GM23338 (cell line): ENCODE measurements at regions not wholly inside any gene's neighbourhood (a gene's known extent, or its start where the extent isn't known, plus 50 kb on each side); places are given as distances from the start of the nearest gene placed in this dataset.

Experiments
- ATAC-seq: fragments of 200-7000 bp; cut with Tn5 transposase; 3 replicates; pipeline ENCODE4 v1.9.1; 2020
- DNase-seq: peaks from one replicate; pipeline ENCODE4 v3.0.0-alpha.2; 2015; ENCODE audit warnings: low spot score
- H2AFZ ChIP-seq: fragments of 200-600 bp; sonication (generic); 2 replicates; pipeline ENCODE4 v1.8.0; 2016; ENCODE audit warnings: antibody characterized with exemption, mild to moderate bottlenecking, moderate library complexity
- H3F3A ChIP-seq: fragments of 200-600 bp; sonication (generic); replicated peaks from 2 replicates; pipeline ENCODE4 v1.8.0; 2017; ENCODE audit warnings: antibody characterized with exemption, mixed run types, low read depth
- H3K27ac ChIP-seq: fragments of 200-600 bp; sonication (generic); 2 replicates; pipeline ENCODE4 v1.6.1; 2016; ENCODE audit warnings: low read depth
- H3K27me3 ChIP-seq: fragments of 200-600 bp; sonication (generic); 2 replicates; pipeline ENCODE4 v1.8.0; 2016; ENCODE audit warnings: mild to moderate bottlenecking, mixed run types, moderate library complexity; ENCODE audit not compliant: insufficient read depth
- H3K36me3 ChIP-seq: fragments of 200-600 bp; sonication (generic); 2 replicates; pipeline ENCODE4 v1.8.0; 2016; ENCODE audit warnings: mild to moderate bottlenecking; ENCODE audit not compliant: insufficient read depth
- H3K4me1 ChIP-seq: fragments of 200-600 bp; sonication (generic); 2 replicates; pipeline ENCODE4 v1.8.0; 2016; ENCODE audit warnings: mild to moderate bottlenecking, moderate library complexity; ENCODE audit not compliant: insufficient read depth
- H3K4me2 ChIP-seq: fragments of 200-600 bp; sonication (generic); 2 replicates; pipeline ENCODE4 v1.7.1; 2017; ENCODE audit warnings: mixed run types
- H3K4me3 ChIP-seq: fragments of 200-600 bp; sonication (generic); 2 replicates; pipeline ENCODE4 v1.6.1; 2016; ENCODE audit warnings: mixed run types
- H3K79me2 ChIP-seq: fragments of 200-600 bp; sonication (generic); replicated peaks from 2 replicates; pipeline ENCODE4 v1.8.0; 2017; ENCODE audit warnings: mild to moderate bottlenecking; ENCODE audit not compliant: insufficient read depth
- H3K9me2 ChIP-seq: fragments of 200-600 bp; sonication (generic); 2 replicates; pipeline ENCODE4 v1.8.0; 2017; ENCODE audit not compliant: insufficient read depth
- H4K20me1 ChIP-seq: fragments of 200-600 bp; sonication (generic); replicated peaks from 2 replicates; pipeline ENCODE4 v1.8.0; 2017; ENCODE audit warnings: mild to moderate bottlenecking; ENCODE audit not compliant: insufficient read depth
- H3K27ac Mint-ChIP-seq: 2 replicates; pipeline ENCODE4 v1.8.0; 2020; ENCODE audit warnings: inconsistent platforms, mild to moderate bottlenecking, moderate library complexity, mixed read lengths
- H3K27me3 Mint-ChIP-seq: 3 replicates; pipeline ENCODE4 v1.8.0; 2022; ENCODE audit warnings: low read depth, mild to moderate bottlenecking, moderate library complexity, mixed read lengths, inconsistent platforms; ENCODE audit not compliant: insufficient read depth, poor library complexity
- H3K36me3 Mint-ChIP-seq: 3 replicates; pipeline ENCODE4 v1.8.0; 2021; ENCODE audit warnings: low read depth, mild to moderate bottlenecking, inconsistent platforms, moderate library complexity, mixed read lengths
- H3K4me1 Mint-ChIP-seq: 3 replicates; pipeline ENCODE4 v1.8.0; 2020; ENCODE audit warnings: mild to moderate bottlenecking, inconsistent platforms, mixed read lengths
- H3K4me3 Mint-ChIP-seq: 3 replicates; pipeline ENCODE4 v1.8.0; 2021; ENCODE audit warnings: moderate library complexity, mild to moderate bottlenecking, inconsistent platforms, mixed read lengths
- H3K9me3 Mint-ChIP-seq: 3 replicates; pipeline ENCODE4 v1.8.0; 2020; ENCODE audit warnings: moderate library complexity, mild to moderate bottlenecking, inconsistent platforms, mixed read lengths
- CREB1 ChIP-seq: fragments of 250-450 bp; sonication (Bioruptor Pico); IDR thresholded peaks from 2 replicates; pipeline ENCODE4 v1.5.0; 2020; ENCODE audit warnings: low read depth, mild to moderate bottlenecking, moderate library complexity
- CTCF ChIP-seq, 2 experiments: fragments of 200-600 bp in 1 of 2; sonication (generic) in 1 of 2; conservative IDR thresholded peaks; 2 replicates each; pipeline versions ENCODE4 v1.5.1 to v1.6.1; 2016 to 2017; ENCODE audit warnings: antibody characterized with exemption in 2 of 2, low read depth in 2 of 2, mild to moderate bottlenecking in 2 of 2, moderate library complexity in 1 of 2
- JUNB ChIP-seq: IDR thresholded peaks from one replicate; pipeline ENCODE4 v1.6.1; 2016; ENCODE audit warnings: antibody characterized with exemption; ENCODE audit not compliant: unreplicated experiment
- REST ChIP-seq: IDR thresholded peaks from one replicate; pipeline ENCODE4 v1.6.1; 2018; ENCODE audit warnings: antibody characterized with exemption; ENCODE audit not compliant: unreplicated experiment
- STAT1 ChIP-seq: IDR thresholded peaks from one replicate; pipeline ENCODE4 v1.6.1; 2016; ENCODE audit warnings: antibody characterized with exemption; ENCODE audit not compliant: unreplicated experiment
- TF ChIP-seq, protein P1 (sequence below): IDR thresholded peaks from 2 replicates; pipeline ENCODE4 v1.6.1; 2016; ENCODE audit warnings: antibody characterized with exemption

GRCh38 chr12:58309806-58310205, 368.4 kb downstream of the ATP23 start (continued):
- TF ChIP-seq REST (no peak), STAT1 (no peak), JUNB (no peak), CREB1 (no peak)

GRCh38 chr12:58310368-58310767, 369.0 kb downstream of the ATP23 start:
- ATAC-seq: no peak
- H3K27me3 Mint-ChIP-seq: no peaks in the 10 kb centered on the region
- H3K79me2 ChIP-seq: no peaks in the 10 kb centered on the region
- no peaks in the 10 kb centered on the region for H3K36me3 Mint-ChIP-seq
- no peak overlapping the region for H3K4me3 ChIP-seq
- H3K4me1 ChIP-seq: peaks cover 6% of the 10 kb centered on the region
- no peak for TF ChIP-seq CTCF (conservative IDR thresholded peaks at IDR 0.05; ENCODE audit: low read depth in 2 of 2)
- no peak for TF ChIP-seq REST
- TF ChIP-seq, protein P1, sequence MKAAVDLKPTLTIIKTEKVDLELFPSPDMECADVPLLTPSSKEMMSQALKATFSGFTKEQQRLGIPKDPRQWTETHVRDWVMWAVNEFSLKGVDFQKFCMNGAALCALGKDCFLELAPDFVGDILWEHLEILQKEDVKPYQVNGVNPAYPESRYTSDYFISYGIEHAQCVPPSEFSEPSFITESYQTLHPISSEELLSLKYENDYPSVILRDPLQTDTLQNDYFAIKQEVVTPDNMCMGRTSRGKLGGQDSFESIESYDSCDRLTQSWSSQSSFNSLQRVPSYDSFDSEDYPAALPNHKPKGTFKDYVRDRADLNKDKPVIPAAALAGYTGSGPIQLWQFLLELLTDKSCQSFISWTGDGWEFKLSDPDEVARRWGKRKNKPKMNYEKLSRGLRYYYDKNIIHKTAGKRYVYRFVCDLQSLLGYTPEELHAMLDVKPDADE: no peak
- no peak overlapping the region for H2AFZ ChIP-seq
- H3K27ac ChIP-seq: no peak overlapping the region
- H3K4me1 Mint-ChIP-seq: peaks cover 8% of the 10 kb centered on the region; the same call in 2 of the 3 replicates
- H3F3A ChIP-seq: no peaks in the 10 kb centered on the region
- H3K27me3 ChIP-seq: no peaks in the 10 kb centered on the region
- H3K4me3 Mint-ChIP-seq: no peak overlapping the region
- H4K20me1 ChIP-seq: no peaks in the 10 kb centered on the region
- no peak overlapping the region for H3K4me2 ChIP-seq
- no peaks in the 10 kb centered on the region for H3K9me2 ChIP-seq
- no peak for DNase-seq
- peak overlapping the region; percentile 25; the same call in 1 of the 2 replicates for H3K27ac Mint-ChIP-seq
- peaks cover 3% of the 10 kb centered on the region; the same call in 1 of the 3 replicates for H3K9me3 Mint-ChIP-seq
- no peaks in the 10 kb centered on the region for H3K36me3 ChIP-seq
